HG02943 (cell line): ENCODE measurements at regions not wholly inside any gene's neighbourhood (a gene's known extent, or its start where the extent isn't known, plus 50 kb on each side); places are given as distances from the start of the nearest gene placed in this dataset.
"Not testable (repeated sequence)": the region's sequence is repeated elsewhere in the genome, so short reads cannot be mapped to it uniquely, and the experiment has no call there.

ENCODE experiments used
- ATAC-seq: cut with Tn5 transposase; IDR thresholded peaks from one replicate; pipeline ENCODE4 v1.9.1; 2021; ENCODE audit warnings: mild to moderate bottlenecking, low read depth, moderate library complexity; ENCODE audit not compliant: unreplicated experiment

GRCh38 chr16:73398604-73399003 is 350.7 kb upstream of the ZFHX3 start:
- not testable (repeated sequence) for ATAC-seq

GRCh38 chr16:73396556-73396955 is 348.6 kb upstream of the ZFHX3 start:
- ATAC-seq: no peak

GRCh38 chr16:73390936-73391335 is 343.0 kb upstream of the ZFHX3 start:
- ATAC-seq: no peak

- no peak for ATAC-seq
Observed at GRCh38 chr16:73390491-73390890, 342.6 kb upstream of the ZFHX3 start.

GRCh38 chr16:73389085-73389484 is 341.2 kb upstream of the ZFHX3 start:
- ATAC-seq: no peak

- no peak for ATAC-seq
Observed at GRCh38 chr16:73387979-73388378, 340.1 kb upstream of the ZFHX3 start.

- no peak for ATAC-seq
Observed at GRCh38 chr16:73385696-73386095, 337.8 kb upstream of the ZFHX3 start.

- ATAC-seq: no peak
Observed at GRCh38 chr16:73384506-73385089, 336.7 kb upstream of the ZFHX3 start.

- no peak for ATAC-seq
Observed at GRCh38 chr16:73383988-73384365, 336.0 kb upstream of the ZFHX3 start.

GRCh38 chr16:73383195-73383987 is 335.5 kb upstream of the ZFHX3 start:
- no peak for ATAC-seq

- no peak for ATAC-seq
Observed at GRCh38 chr16:73378471-73378870, 330.5 kb upstream of the ZFHX3 start.

- ATAC-seq: no peak
Observed at GRCh38 chr16:73371584-73372319, 323.8 kb upstream of the ZFHX3 start.

GRCh38 chr16:73369851-73370250 is 321.9 kb upstream of the ZFHX3 start:
- ATAC-seq: no peak

GRCh38 chr16:73368715-73369114 is 320.8 kb upstream of the ZFHX3 start:
- ATAC-seq: no peak

- ATAC-seq: no peak
Observed at GRCh38 chr16:73365016-73365551, 317.2 kb upstream of the ZFHX3 start.

- no peak for ATAC-seq
Observed at GRCh38 chr16:73364413-73364812, 316.5 kb upstream of the ZFHX3 start.

GRCh38 chr16:73361061-73361460 is 313.1 kb upstream of the ZFHX3 start:
- no peak for ATAC-seq

- no peak for ATAC-seq
Observed at GRCh38 chr16:73356401-73357079, 308.6 kb upstream of the ZFHX3 start.

GRCh38 chr16:73355981-73356380 is 308.1 kb upstream of the ZFHX3 start:
- no peak for ATAC-seq

GRCh38 chr16:73354434-73354833 is 306.5 kb upstream of the ZFHX3 start:
- no peak for ATAC-seq
